ENCODE measurements at regions not wholly inside any gene's neighbourhood (a gene's known extent, or its start where the extent isn't known, plus 50 kb on each side); places are given as distances from the start of the nearest gene placed in this dataset.

DNA sequence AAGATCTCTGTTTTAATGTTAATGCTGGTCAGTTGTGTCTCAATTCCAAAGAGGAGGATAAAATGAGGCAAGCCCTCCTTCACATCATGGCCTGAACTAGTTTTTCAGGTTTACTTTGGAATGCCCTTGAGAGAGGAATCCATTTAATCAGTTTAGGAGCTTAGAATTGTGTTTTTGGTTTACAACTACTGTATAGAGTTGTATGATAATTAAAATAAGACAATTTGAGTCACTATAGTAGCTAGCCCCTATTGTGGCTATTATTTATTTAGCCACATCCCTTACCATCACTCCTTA, 107.8 kb upstream of the PRLR start:
- TF ChIP-seq POLR2AphosphoS5 (IDR thresholded peaks at IDR 0.05; ENCODE audit: low read depth, low read length) (no peak), POLR2A (IDR thresholded peaks at IDR 0.05; ENCODE audit: low read depth, low read length) (no peak), TAF1 (IDR thresholded peaks at IDR 0.05; ENCODE audit: low read depth, low read length) (no peak), SPI1 (IDR thresholded peaks at IDR 0.05; ENCODE audit: low read depth, low read length) (no peak), POU2F2 (IDR thresholded peaks at IDR 0.05; ENCODE audit: low read depth, low read length) (no peak)

Measured in GM12891 (cell line).